ENCODE measurements at regions not wholly inside any gene's neighbourhood (a gene's known extent, or its start where the extent isn't known, plus 50 kb on each side); places are given as distances from the start of the nearest gene placed in this dataset.

DNA sequence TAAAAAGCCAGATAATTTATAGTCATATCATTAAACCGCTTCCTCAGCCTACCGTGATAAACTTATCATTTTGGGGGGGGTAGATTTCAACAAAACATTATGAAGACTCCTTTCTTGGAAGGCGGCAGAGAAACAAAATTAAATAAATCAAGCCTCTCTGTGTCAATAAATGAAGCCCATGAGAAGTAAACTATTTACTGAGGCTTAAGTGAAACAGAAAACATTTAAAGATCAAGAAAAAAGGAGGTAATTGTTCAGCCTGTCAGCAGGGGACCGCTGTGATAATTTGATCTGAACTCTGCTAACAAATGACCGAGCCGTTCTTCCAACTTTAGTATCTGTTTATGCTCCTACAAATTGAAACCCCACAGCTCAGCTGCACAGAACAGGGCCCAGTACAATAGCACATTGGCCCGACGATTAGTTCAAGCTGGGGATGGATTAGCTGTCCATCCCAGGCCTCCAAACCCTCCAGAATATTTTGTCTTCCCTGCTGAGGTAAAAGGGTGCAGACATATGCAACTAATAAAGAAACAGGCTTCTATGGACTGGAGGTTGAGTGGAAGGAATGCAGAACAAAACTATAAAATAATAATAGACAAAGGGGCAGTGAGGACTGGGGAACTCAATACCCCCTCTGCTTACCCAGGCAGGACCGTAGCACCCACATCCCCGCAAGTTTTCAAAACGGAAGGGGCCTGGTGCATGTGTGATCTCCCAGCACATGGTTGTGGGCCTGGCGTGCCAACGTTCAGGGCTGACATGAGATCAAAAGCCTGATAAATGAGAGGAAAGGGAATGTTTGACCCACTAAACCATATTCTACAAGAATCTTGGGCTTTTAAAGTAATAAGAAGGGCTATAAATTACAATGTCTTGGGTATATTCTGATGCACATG lies 298.1 kb upstream of the IRX5 start:
- Mint-ChIP-seq H3K27ac (ENCODE audit: low read depth, unreplicated experiment) (no peak overlapping the region), H3K4me1 (ENCODE audit: insufficient read depth, unreplicated experiment) (peaks cover 8% of the 10 kb centered on the region), H3K36me3 (ENCODE audit: insufficient read depth, unreplicated experiment) (no peaks in the 10 kb centered on the region), H3K4me3 (ENCODE audit: unreplicated experiment) (no peak overlapping the region), H3K9me3 (ENCODE audit: unreplicated experiment) (no peaks in the 10 kb centered on the region), H3K27me3 (ENCODE audit: insufficient read depth, unreplicated experiment) (no peaks in the 10 kb centered on the region)
- intact Hi-C loops (cut with micrococcal nuclease) = loop anchor here (5.0 to 10.0 kb wide), 3 partner anchors 188 to 860 kb away; no protein-coding TSS in a partner anchor
- ChIA-PET POLR2A (interaction anchor here (1.0 to 2.3 kb wide), 5 partner anchors 14 to 298 kb away, joined by 3 to 21 read pairs (median 4); partner anchors contain the start of gene IRX5), CTCF (interaction anchor here (0.6 to 2.2 kb wide), 6 partner anchors 12 to 300 kb away, joined by 3 to 7 read pairs (median 4); no protein-coding TSS in a partner anchor)
- no peak for DNase-seq (ENCODE audit: unreplicated experiment)
- no TSS peak for BruUV-seq (replicated peaks)
- TF ChIP-seq CTCF (IDR thresholded peaks at IDR 0.05; ENCODE audit: unreplicated experiment) = no peak

- no peak for DNase-seq (ENCODE audit: unreplicated experiment)
- BruUV-seq (replicated peaks) = no TSS peak
- POLR2A ChIA-PET = interaction anchor here (0.5 to 1.0 kb wide), 4 partner anchors 296 to 456 kb away, joined by 3 read pairs; partner anchors contain the start of gene IRX5
- TF ChIP-seq CTCF (IDR thresholded peaks at IDR 0.05; ENCODE audit: unreplicated experiment) = no peak
- Mint-ChIP-seq H3K27ac (ENCODE audit: low read depth, unreplicated experiment) (no peak overlapping the region), H3K27me3 (ENCODE audit: insufficient read depth, unreplicated experiment) (no peaks in the 10 kb centered on the region), H3K4me1 (ENCODE audit: insufficient read depth, unreplicated experiment) (peaks cover 8% of the 10 kb centered on the region), H3K9me3 (ENCODE audit: unreplicated experiment) (no peaks in the 10 kb centered on the region), H3K36me3 (ENCODE audit: insufficient read depth, unreplicated experiment) (no peaks in the 10 kb centered on the region), H3K4me3 (ENCODE audit: unreplicated experiment) (no peak overlapping the region)
- CTCF ChIA-PET = interaction anchor here (0.6 to 0.7 kb wide), 2 partner anchors 13 to 25 kb away, joined by 3 to 4 read pairs; no protein-coding TSS in a partner anchor
- intact Hi-C loops (cut with micrococcal nuclease) = loop anchor here (5.0 to 10.0 kb wide), 3 partner anchors 187 to 859 kb away; no protein-coding TSS in a partner anchor
These were observed 298.9 kb upstream of the IRX5 start for GRCh38 chr16:54631782-54632181.

- Mint-ChIP-seq H3K4me3 (ENCODE audit: unreplicated experiment) (no peak overlapping the region), H3K4me1 (ENCODE audit: insufficient read depth, unreplicated experiment) (peaks cover 8% of the 10 kb centered on the region), H3K27me3 (ENCODE audit: insufficient read depth, unreplicated experiment) (no peaks in the 10 kb centered on the region), H3K27ac (ENCODE audit: low read depth, unreplicated experiment) (peak overlapping the region; percentile 1), H3K36me3 (ENCODE audit: insufficient read depth, unreplicated experiment) (no peaks in the 10 kb centered on the region), H3K9me3 (ENCODE audit: unreplicated experiment) (no peaks in the 10 kb centered on the region)
- POLR2A ChIA-PET = interaction anchor here (0.9 kb wide), 1 partner anchor 372 kb away, joined by 3 read pairs; no protein-coding TSS in a partner anchor
- intact Hi-C loops (cut with micrococcal nuclease) = loop anchor here (1.0 to 10.0 kb wide), 4 partner anchors 186 to 858 kb away; partner anchors contain the start of gene IRX3
- no peak for TF ChIP-seq CTCF (IDR thresholded peaks at IDR 0.05; ENCODE audit: unreplicated experiment)
- CTCF ChIA-PET = no interaction called here
- peak; percentile 10 for DNase-seq (ENCODE audit: unreplicated experiment)
- BruUV-seq (replicated peaks) = no TSS peak
These were observed 300.2 kb upstream of the IRX5 start for GRCh38 chr16:54630284-54630967.
